Uterus (tissue), 3 donors: ENCODE measurements at regions not wholly inside any gene's neighbourhood (a gene's known extent, or its start where the extent isn't known, plus 50 kb on each side); places are given as distances from the start of the nearest gene placed in this dataset.

Source experiments
- DNase-seq, 2 donors: peaks; one replicate each; pipeline ENCODE4 v3.0.0-alpha.2; 2019 to 2020
- H3K27ac ChIP-seq, 2 donors: fragments of 200-600 bp; sonication (generic); 1 replicate in 1 of 2; 2 replicates in 1 of 2; pipeline ENCODE4 v1.5.1; 2016 to 2018
- H3K27me3 ChIP-seq, 2 donors: fragments of 200-600 bp; sonication (generic); one replicate each; pipeline ENCODE4 v1.5.1; 2018 to 2019; ENCODE audit warnings: control low read depth in 1 of 2
- H3K36me3 ChIP-seq, 2 donors: fragments of 200-600 bp; sonication (generic); one replicate each; pipeline ENCODE4 v1.5.1; 2019; ENCODE audit warnings: control low read depth in 1 of 2
- H3K4me1 ChIP-seq, 2 donors: fragments of 200-600 bp; sonication (generic); one replicate each; pipeline ENCODE4 v1.5.1; 2018 to 2019; ENCODE audit warnings: control low read depth in 1 of 2
- H3K4me3 ChIP-seq, 2 donors: fragments of 200-600 bp; sonication (generic); 1 replicate in 1 of 2; 2 replicates in 1 of 2; pipeline ENCODE4 v1.5.1; 2018 to 2019; ENCODE audit warnings: mild to moderate bottlenecking in 1 of 2
- H3K9me3 ChIP-seq, 2 donors: fragments of 200-600 bp; sonication (generic); one replicate each; pipeline ENCODE4 v1.5.1; 2019; ENCODE audit warnings: control low read depth in 1 of 2
- POLR2A ChIP-seq, 2 donors: fragments of 450-650 bp; IDR thresholded peaks; one replicate each; pipeline ENCODE4 v1.6.1; 2016; ENCODE audit warnings: antibody characterized with exemption in 2 of 2, mild to moderate bottlenecking in 1 of 2, moderate library complexity in 1 of 2
- intact Hi-C: fragments of 100-400 bp; cut with DNase I; formaldehyde crosslinking; loops from one replicate; pipeline ENCODE4 v1.15.1; 2023; ENCODE audit warnings: low total_unique reads
- TF ChIP-seq, protein P1 (sequence below), 4 experiments: fragments of 200-600 bp in 2 of 4; fragments of 450-650 bp in 2 of 4; sonication (generic) in 2 of 4; IDR thresholded peaks; one replicate each; pipeline ENCODE4 v1.5.1; 2016 to 2019; ENCODE audit warnings: antibody characterized with exemption in 4 of 4, mild to moderate bottlenecking in 2 of 4, moderate library complexity in 1 of 4
- donor health status: DM: yes; HTN: yes; CAD: no.

DNA sequence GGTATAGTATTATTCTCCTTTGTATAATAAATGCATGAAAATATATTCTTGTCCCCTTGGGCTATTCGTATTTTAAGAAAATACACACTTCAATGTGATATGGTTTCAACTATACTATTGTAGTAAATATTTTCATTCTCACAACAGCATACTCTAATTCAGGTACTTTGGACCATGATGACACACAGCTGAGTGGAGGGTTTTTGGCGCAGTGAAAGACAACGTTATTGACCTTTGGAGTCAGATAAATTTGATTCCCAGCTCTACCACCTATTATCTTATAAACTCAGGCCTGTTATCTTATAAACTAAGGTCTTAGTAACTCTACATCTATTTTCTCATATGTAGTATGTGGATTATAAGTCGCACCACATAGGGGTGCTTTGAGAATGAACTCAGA lies 895.9 kb upstream of the DDX18 start:
- no peak for TF ChIP-seq POLR2A (IDR thresholded peaks at IDR 0.05)
- TF ChIP-seq, protein P1, sequence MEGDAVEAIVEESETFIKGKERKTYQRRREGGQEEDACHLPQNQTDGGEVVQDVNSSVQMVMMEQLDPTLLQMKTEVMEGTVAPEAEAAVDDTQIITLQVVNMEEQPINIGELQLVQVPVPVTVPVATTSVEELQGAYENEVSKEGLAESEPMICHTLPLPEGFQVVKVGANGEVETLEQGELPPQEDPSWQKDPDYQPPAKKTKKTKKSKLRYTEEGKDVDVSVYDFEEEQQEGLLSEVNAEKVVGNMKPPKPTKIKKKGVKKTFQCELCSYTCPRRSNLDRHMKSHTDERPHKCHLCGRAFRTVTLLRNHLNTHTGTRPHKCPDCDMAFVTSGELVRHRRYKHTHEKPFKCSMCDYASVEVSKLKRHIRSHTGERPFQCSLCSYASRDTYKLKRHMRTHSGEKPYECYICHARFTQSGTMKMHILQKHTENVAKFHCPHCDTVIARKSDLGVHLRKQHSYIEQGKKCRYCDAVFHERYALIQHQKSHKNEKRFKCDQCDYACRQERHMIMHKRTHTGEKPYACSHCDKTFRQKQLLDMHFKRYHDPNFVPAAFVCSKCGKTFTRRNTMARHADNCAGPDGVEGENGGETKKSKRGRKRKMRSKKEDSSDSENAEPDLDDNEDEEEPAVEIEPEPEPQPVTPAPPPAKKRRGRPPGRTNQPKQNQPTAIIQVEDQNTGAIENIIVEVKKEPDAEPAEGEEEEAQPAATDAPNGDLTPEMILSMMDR (IDR thresholded peaks at IDR 0.05): no peak
- no peaks in the 10 kb centered on the region for H3K4me1 ChIP-seq
- no peak for DNase-seq
- H3K4me3 ChIP-seq: no peak overlapping the region
- no peaks in the 10 kb centered on the region for H3K27me3 ChIP-seq
- no peaks in the 10 kb centered on the region for H3K9me3 ChIP-seq
- intact Hi-C loops: no loop called here
- no peaks in the 10 kb centered on the region for H3K36me3 ChIP-seq
- no peak overlapping the region for H3K27ac ChIP-seq

DNA sequence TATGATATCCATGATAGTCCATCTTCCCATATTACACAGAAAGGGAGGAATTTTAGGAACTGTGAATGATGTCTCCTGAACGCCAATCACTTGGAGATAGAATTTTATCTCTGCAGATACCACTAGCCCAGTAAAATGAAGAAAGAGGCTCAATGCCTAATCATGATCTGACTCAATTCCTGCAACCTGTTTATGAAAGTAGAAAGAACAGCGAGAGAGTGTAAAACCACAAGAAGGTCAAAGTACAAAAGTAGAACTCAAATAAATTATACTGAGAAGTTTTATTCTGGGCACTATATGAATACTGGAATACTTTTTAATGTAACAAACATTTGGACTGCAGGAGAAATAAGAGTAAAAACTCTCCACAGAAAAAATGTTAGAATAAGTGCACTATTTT lies 892.1 kb upstream of the DDX18 start:
- Histone ChIP-seq H3K27ac (no peak overlapping the region), H3K36me3 (no peaks in the 10 kb centered on the region), H3K9me3 (no peaks in the 10 kb centered on the region), H3K4me3 (no peak overlapping the region), H3K27me3 (no peaks in the 10 kb centered on the region), H3K4me1 (no peaks in the 10 kb centered on the region)
- no peak for TF ChIP-seq POLR2A (IDR thresholded peaks at IDR 0.05)
- TF ChIP-seq, protein P1 (IDR thresholded peaks at IDR 0.05): no peak
- no peak for DNase-seq
- intact Hi-C loops: no loop called here

DNA sequence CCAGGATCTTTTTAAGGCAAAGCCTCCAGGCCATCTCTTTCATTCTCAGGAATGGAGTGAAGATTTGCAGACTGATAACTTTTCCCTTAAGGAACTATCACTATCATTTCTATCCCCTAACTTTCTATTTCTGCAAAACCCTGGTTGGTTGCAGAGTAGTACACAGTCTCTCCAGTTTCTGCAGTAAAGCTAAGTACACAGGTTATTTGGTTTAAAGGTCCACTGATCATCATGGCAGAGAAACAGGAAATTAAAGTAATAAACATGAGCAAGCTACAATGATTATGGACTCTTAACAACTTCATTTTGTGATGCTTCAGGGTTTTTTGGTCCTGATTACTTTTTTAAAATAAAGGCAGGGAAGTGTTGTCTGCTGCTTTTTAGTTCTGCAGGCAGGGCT lies 890.0 kb upstream of the DDX18 start:
- Histone ChIP-seq H3K4me3 (no peak overlapping the region), H3K27me3 (no peaks in the 10 kb centered on the region), H3K4me1 (no peaks in the 10 kb centered on the region), H3K27ac (no peak overlapping the region), H3K9me3 (no peaks in the 10 kb centered on the region), H3K36me3 (no peaks in the 10 kb centered on the region)
- intact Hi-C loops: no loop called here
- no peak for DNase-seq
- TF ChIP-seq, protein P1 (IDR thresholded peaks at IDR 0.05): no peak
- TF ChIP-seq POLR2A (IDR thresholded peaks at IDR 0.05): no peak

- Histone ChIP-seq H3K27me3 (no peaks in the 10 kb centered on the region), H3K4me1 (no peaks in the 10 kb centered on the region), H3K27ac (no peak overlapping the region), H3K9me3 (no peaks in the 10 kb centered on the region), H3K4me3 (no peak overlapping the region), H3K36me3 (no peaks in the 10 kb centered on the region)
- no peak for TF ChIP-seq POLR2A (IDR thresholded peaks at IDR 0.05)
- TF ChIP-seq, protein P1 (IDR thresholded peaks at IDR 0.05): no peak
- intact Hi-C loops: no loop called here
- DNase-seq: no peak
Measured at GRCh38 chr2:116935097-116935814, 879.2 kb upstream of the DDX18 start.

DNA sequence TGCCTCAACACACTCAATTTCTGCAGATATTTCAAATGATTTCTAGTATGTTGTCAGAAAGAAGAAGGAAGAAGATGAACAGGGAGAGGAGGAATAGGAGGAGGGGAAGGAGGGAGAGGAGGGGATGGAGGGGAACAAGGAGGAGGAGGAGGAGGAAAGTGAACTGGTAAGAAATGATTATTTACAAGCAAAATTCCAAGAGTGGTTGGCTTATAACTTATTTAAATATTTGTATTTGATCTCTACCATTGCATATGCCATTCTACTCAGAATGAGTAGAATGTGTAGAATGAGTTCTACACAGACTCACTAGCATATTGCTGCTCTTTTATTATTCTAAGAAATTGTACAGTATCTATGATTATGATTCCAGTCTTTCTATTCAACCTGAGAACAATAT lies 866.2 kb upstream of the DDX18 start:
- no peaks in the 10 kb centered on the region for H3K9me3 ChIP-seq
- intact Hi-C loops: no loop called here
- H3K36me3 ChIP-seq: no peaks in the 10 kb centered on the region
- no peak overlapping the region for H3K4me3 ChIP-seq
- H3K4me1 ChIP-seq: no peaks in the 10 kb centered on the region
- TF ChIP-seq, protein P1 (IDR thresholded peaks at IDR 0.05): no peak
- TF ChIP-seq POLR2A (IDR thresholded peaks at IDR 0.05): no peak
- no peak for DNase-seq
- H3K27me3 ChIP-seq: no peaks in the 10 kb centered on the region
- H3K27ac ChIP-seq: no peak overlapping the region
